ENCODE measurements at regions not wholly inside any gene's neighbourhood (a gene's known extent, or its start where the extent isn't known, plus 50 kb on each side); places are given as distances from the start of the nearest gene placed in this dataset.

- no peak for DNase-seq (ENCODE audit: low read depth)
These were observed 130.8 kb upstream of the LYZL1 start for GRCh38 chr10:29158066-29158465.

- no peak for DNase-seq (ENCODE audit: low read depth)
These were observed 128.7 kb upstream of the LYZL1 start for GRCh38 chr10:29160150-29160617.

- DNase-seq (ENCODE audit: low read depth), result no peak
These were observed 125.1 kb upstream of the LYZL1 start for GRCh38 chr10:29163746-29164145.

GRCh38 chr10:29166713-29167112 lies 122.2 kb upstream of the LYZL1 start:
- no peak for DNase-seq (ENCODE audit: low read depth)

- no peak for DNase-seq (ENCODE audit: low read depth)
These were observed 119.8 kb upstream of the LYZL1 start for GRCh38 chr10:29169021-29169420.

- no peak for DNase-seq (ENCODE audit: low read depth)
These were observed 117.2 kb upstream of the LYZL1 start for GRCh38 chr10:29171717-29172116.

GRCh38 chr10:29174389-29174788 lies 114.5 kb upstream of the LYZL1 start:
- no peak for DNase-seq (ENCODE audit: low read depth)

- DNase-seq (ENCODE audit: low read depth), result no peak
These were observed 111.7 kb upstream of the LYZL1 start for GRCh38 chr10:29176845-29177832.

GRCh38 chr10:29181936-29182335 lies 106.9 kb upstream of the LYZL1 start:
- DNase-seq (ENCODE audit: low read depth), result no peak

GRCh38 chr10:29183301-29183945 lies 105.4 kb upstream of the LYZL1 start:
- no peak for DNase-seq (ENCODE audit: low read depth)

GRCh38 chr10:29184205-29185000 lies 104.5 kb upstream of the LYZL1 start:
- no peak for DNase-seq (ENCODE audit: low read depth)

GRCh38 chr10:29185050-29185449 lies 103.8 kb upstream of the LYZL1 start:
- no peak for DNase-seq (ENCODE audit: low read depth)

GRCh38 chr10:29186221-29186620 lies 102.6 kb upstream of the LYZL1 start:
- DNase-seq (ENCODE audit: low read depth), result no peak

- no peak for DNase-seq (ENCODE audit: low read depth)
These were observed 99.6 kb upstream of the LYZL1 start for GRCh38 chr10:29189256-29189655.

- no peak for DNase-seq (ENCODE audit: low read depth)
These were observed 97.2 kb upstream of the LYZL1 start for GRCh38 chr10:29191674-29192073.

GRCh38 chr10:29199339-29199738 lies 89.5 kb upstream of the LYZL1 start:
- no peak for DNase-seq (ENCODE audit: low read depth)

- DNase-seq (ENCODE audit: low read depth), result no peak
These were observed 88.8 kb upstream of the LYZL1 start for GRCh38 chr10:29199941-29200679.

GRCh38 chr10:29202386-29202940 lies 86.4 kb upstream of the LYZL1 start:
- no peak for DNase-seq (ENCODE audit: low read depth)

- DNase-seq (ENCODE audit: low read depth), result no peak
These were observed 85.4 kb upstream of the LYZL1 start for GRCh38 chr10:29203432-29203831.

- no peak for DNase-seq (ENCODE audit: low read depth)
These were observed 84.6 kb upstream of the LYZL1 start for GRCh38 chr10:29204070-29204800.

Measured in forelimb muscle (tissue), 1 donor.